ENCODE measurements at regions not wholly inside any gene's neighbourhood (a gene's known extent, or its start where the extent isn't known, plus 50 kb on each side); places are given as distances from the start of the nearest gene placed in this dataset.

DNA sequence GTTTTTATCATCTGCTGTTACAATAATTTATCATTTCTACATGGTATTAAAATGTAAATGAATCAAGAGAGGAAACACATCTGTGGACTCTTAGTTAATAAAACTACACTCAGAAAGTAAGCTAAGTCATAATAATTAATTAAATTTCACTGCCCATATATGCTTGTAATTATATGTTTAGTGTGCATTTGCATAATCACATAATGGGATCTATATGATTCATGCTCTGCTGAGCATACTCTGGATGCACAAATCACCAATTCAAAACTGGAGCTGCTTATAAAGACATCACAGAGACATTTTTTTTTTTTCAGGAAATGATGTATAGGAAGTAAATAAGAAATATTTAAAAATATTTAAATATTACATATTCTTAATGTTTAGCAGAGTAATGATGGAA, 151.6 kb upstream of the STEAP4 start:
- TF ChIP-seq, protein P1, sequence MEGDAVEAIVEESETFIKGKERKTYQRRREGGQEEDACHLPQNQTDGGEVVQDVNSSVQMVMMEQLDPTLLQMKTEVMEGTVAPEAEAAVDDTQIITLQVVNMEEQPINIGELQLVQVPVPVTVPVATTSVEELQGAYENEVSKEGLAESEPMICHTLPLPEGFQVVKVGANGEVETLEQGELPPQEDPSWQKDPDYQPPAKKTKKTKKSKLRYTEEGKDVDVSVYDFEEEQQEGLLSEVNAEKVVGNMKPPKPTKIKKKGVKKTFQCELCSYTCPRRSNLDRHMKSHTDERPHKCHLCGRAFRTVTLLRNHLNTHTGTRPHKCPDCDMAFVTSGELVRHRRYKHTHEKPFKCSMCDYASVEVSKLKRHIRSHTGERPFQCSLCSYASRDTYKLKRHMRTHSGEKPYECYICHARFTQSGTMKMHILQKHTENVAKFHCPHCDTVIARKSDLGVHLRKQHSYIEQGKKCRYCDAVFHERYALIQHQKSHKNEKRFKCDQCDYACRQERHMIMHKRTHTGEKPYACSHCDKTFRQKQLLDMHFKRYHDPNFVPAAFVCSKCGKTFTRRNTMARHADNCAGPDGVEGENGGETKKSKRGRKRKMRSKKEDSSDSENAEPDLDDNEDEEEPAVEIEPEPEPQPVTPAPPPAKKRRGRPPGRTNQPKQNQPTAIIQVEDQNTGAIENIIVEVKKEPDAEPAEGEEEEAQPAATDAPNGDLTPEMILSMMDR (IDR thresholded peaks at IDR 0.05; ENCODE audit: borderline replicate concordance, extremely low read depth, low read length, poor library complexity, severe bottlenecking): no peak
- TF ChIP-seq EZH2 (IDR thresholded peaks at IDR 0.05; ENCODE audit: borderline replicate concordance, low read depth, low read length, severe bottlenecking): no peak

All from DND-41 (cell line).